C4-2B (cell line): ENCODE measurements at regions not wholly inside any gene's neighbourhood (a gene's known extent, or its start where the extent isn't known, plus 50 kb on each side); places are given as distances from the start of the nearest gene placed in this dataset.
"Not testable (repeated sequence)": the region's sequence is repeated elsewhere in the genome, so short reads cannot be mapped to it uniquely, and the experiment has no call there.

Source experiments
- H3K27ac ChIP-seq: fragments of 450-650 bp; 2 replicates; pipeline ENCODE4 v1.5.1; 2017
- ZFX ChIP-seq: fragments of 450-650 bp; IDR thresholded peaks from 2 replicates; pipeline ENCODE4 v1.6.1; 2017
- TF ChIP-seq, protein P1 (sequence below): fragments of 450-650 bp; conservative IDR thresholded peaks from 2 replicates; pipeline ENCODE4 v1.5.1; 2017; ENCODE audit warnings: mild to moderate bottlenecking

DNA sequence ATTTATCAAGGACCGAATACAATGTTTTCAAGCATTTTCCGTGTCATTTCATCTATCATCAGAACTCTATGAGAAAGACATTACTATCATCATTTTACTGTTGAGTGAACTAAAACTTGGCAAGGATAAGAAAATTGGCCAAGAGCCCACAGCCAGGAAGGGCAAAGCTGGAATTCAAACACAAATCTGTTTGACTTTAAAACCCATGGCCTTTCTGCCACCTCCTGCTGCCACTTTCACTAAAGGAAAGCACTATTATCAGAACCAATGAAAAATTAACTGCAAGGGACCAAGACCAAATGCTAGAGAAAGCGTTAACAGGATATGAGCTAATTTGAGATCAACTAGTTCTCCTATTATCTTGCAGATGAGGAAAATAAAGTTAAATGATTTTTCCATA is 2759.2 kb downstream of the ARAP2 start:
- H3K27ac ChIP-seq: no peak overlapping the region
- TF ChIP-seq ZFX: no peak
- TF ChIP-seq, protein P1, sequence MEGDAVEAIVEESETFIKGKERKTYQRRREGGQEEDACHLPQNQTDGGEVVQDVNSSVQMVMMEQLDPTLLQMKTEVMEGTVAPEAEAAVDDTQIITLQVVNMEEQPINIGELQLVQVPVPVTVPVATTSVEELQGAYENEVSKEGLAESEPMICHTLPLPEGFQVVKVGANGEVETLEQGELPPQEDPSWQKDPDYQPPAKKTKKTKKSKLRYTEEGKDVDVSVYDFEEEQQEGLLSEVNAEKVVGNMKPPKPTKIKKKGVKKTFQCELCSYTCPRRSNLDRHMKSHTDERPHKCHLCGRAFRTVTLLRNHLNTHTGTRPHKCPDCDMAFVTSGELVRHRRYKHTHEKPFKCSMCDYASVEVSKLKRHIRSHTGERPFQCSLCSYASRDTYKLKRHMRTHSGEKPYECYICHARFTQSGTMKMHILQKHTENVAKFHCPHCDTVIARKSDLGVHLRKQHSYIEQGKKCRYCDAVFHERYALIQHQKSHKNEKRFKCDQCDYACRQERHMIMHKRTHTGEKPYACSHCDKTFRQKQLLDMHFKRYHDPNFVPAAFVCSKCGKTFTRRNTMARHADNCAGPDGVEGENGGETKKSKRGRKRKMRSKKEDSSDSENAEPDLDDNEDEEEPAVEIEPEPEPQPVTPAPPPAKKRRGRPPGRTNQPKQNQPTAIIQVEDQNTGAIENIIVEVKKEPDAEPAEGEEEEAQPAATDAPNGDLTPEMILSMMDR: no peak

DNA sequence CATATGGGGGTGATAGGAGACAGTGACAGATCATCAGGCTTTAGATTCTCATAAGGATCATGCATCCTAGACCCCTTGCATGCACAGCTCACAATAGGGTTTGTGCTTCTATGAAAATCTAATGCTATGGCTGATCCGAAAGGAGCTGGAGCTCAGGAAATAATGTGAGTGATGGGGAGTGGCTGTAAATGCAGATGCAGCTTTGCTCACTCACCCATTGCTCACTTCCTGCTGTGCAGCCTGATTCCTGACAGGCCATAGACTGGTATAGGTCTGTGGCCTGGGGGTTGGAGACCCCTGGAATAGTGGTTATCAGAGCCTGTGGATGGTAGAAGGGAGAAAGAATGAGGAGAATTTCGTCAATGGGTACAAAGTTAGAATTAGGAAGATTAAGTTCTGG is 2751.1 kb downstream of the ARAP2 start:
- H3K27ac ChIP-seq: no peak overlapping the region
- TF ChIP-seq, protein P1: no peak
- no peak for TF ChIP-seq ZFX

DNA sequence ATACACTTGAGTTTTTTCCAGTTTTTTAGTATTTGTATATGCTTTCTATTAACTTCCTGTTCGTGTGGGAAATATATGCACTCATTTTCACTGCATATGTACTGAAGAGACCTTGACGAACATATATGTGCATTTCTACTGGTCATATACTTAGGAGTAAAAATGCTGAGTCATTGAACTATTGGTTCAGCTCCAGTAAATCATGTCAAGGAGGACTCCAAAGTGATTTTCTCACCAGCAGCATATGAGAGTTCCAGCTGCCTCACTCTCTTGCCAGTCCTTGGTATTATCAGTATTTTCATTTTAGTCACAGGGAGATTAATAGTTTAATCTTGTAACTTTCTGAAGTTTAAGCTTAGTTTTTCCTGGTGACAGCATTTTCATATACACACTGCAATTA is 2750.2 kb downstream of the ARAP2 start:
- TF ChIP-seq, protein P1: no peak
- no peak for TF ChIP-seq ZFX
- H3K27ac ChIP-seq: no peak overlapping the region

DNA sequence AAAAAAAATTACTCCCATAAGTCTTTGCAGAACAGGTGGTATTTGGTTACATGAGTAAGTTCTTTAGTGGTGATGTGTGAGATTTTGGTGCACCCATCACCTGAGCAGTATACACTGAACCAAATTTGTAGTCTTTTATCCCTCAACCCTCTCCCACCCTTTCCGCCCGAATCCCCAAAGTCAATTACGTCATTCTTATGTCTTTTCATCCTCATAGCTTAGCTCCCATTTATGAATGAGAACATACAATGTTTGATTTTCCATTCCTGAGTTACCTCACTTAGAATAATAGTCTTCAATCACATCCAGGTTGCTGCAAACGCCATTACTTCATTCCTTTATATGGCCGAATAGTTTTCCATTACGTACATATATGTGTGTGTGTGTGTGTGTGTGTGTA is 2742.7 kb downstream of the ARAP2 start:
- H3K27ac ChIP-seq: not testable (repeated sequence)

DNA sequence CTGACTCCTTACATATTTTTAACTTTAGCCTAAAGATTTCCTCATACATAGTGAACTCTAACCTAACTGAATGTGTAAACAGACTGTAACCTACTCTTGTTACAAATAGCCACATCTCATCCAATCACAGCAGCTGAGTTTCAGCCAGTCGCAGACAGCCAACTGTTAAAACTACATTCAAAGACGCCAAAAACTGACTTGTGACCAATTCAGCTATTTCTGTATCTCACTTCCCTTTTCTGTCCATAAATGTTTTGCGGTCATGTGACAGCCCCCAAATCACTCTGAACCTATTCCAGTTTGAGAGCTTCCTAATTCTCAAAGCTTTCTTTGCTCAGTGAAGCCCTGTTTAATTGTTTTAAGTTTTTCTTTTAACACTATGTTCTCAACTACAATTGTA is 2731.9 kb downstream of the ARAP2 start:
- H3K27ac ChIP-seq: no peak overlapping the region

DNA sequence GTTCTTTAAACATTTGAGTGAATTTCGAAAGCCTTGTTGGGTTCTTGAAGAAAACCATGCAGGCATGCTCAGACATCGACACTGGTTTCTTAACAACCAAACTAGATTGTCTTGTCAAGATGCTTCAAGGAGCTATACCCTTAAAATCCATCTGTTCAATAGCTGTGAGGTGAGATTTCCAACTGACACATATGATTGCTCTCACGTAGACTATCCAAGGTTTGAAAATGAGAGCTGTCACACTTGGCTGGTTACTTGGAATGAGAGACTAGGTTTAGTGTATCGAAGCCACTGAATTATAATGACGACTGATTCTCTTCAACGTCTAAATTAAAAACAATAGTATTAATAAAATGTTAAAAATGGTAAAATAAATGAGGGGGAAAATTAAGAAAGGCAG is 2725.5 kb downstream of the ARAP2 start:
- TF ChIP-seq, protein P1: no peak
- TF ChIP-seq ZFX: no peak
- no peak overlapping the region for H3K27ac ChIP-seq

More for the DNA sequence above, 2731.9 kb downstream of the ARAP2 start:
- no peak for TF ChIP-seq ZFX
- TF ChIP-seq, protein P1: no peak

DNA sequence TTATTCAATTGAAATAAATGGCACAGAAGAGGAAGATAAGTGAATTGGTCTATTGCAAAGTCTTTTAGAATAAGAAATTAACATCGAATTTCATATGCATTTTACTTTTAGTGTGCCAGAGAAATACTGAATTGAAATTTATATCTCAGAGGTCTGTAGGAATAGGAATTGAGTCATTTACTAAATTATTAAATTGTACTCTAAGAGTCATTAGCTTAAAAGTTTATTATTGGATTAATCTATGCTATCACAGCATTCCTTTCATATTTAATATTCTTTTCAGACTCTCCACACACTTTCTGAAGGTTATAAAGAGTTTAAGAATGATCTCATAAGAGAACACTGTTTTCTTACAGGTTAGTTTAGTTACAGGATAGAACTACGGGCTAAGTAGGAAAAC is 2711.5 kb downstream of the ARAP2 start:
- no peak for TF ChIP-seq ZFX
- TF ChIP-seq, protein P1: no peak
- no peak overlapping the region for H3K27ac ChIP-seq

DNA sequence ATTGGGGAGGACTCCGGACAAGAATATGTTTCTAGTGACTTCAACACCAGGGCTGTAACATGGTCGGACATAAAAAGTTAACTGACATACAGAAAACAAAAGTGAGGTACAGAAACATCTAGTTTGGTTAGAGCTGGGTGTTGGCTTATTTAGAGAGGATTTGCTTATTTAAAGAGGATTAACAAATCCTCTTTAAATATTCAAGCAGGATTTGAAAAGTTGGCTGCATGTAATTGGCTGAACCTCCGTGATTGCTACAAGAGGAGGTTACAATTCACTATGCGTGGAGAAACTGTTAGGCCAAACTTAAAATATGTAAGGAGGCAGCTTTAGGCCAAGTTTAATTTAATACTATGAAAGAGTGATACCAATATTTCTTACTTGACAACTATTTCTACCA is 2707.4 kb downstream of the ARAP2 start:
- TF ChIP-seq, protein P1: no peak
- TF ChIP-seq ZFX: no peak
- H3K27ac ChIP-seq: no peak overlapping the region
